ENCODE measurements at regions not wholly inside any gene's neighbourhood (a gene's known extent, or its start where the extent isn't known, plus 50 kb on each side); places are given as distances from the start of the nearest gene placed in this dataset.

- Histone ChIP-seq H3K4me1 (ENCODE audit: control extremely low read depth in 1 of 4, control insufficient read depth in 4 of 4, insufficient read depth in 4 of 4, low read length in 3 of 4) (no peaks in the 10 kb centered on the region), H3K9me3 (ENCODE audit: control extremely low read depth in 1 of 5, control insufficient read depth in 4 of 5, insufficient read depth in 2 of 5, low read depth in 1 of 5, low read length in 4 of 5) (no peaks in the 10 kb centered on the region), H3K27ac (ENCODE audit: insufficient read depth in 1 of 2, low read depth in 1 of 2, low read length in 2 of 2, poor library complexity in 1 of 2, severe bottlenecking in 2 of 2) (no peak overlapping the region), H3K36me3 (ENCODE audit: control insufficient read depth in 4 of 4, insufficient read depth in 4 of 4, low read length in 3 of 4) (no peaks in the 10 kb centered on the region), H3K4me3 (ENCODE audit: control insufficient read depth in 1 of 7, extremely low read depth in 1 of 7, insufficient read depth in 4 of 7, low read depth in 2 of 7, low read length in 6 of 7) (no peak overlapping the region), H3K27me3 (replicated peaks in 2 of 5; ENCODE audit: control insufficient read depth in 4 of 5, insufficient read depth in 5 of 5, low read length in 4 of 5) (no peaks in the 10 kb centered on the region)
- WGBS (ENCODE audit: insufficient coverage), result 85% methylated on average over 4 of the region's 4 CpGs
- ChIA-PET CTCF (no interaction called here), POLR2A (no interaction called here)
- no peak for DNase-seq
Observed at GRCh38 chr7:152986376-152986775, 226.8 kb downstream of the ACTR3B start.

- Histone ChIP-seq H3K36me3 (ENCODE audit: control insufficient read depth in 4 of 4, insufficient read depth in 4 of 4, low read length in 3 of 4) (no peaks in the 10 kb centered on the region), H3K4me1 (ENCODE audit: control extremely low read depth in 1 of 4, control insufficient read depth in 4 of 4, insufficient read depth in 4 of 4, low read length in 3 of 4) (no peaks in the 10 kb centered on the region), H3K27ac (ENCODE audit: insufficient read depth in 1 of 2, low read depth in 1 of 2, low read length in 2 of 2, poor library complexity in 1 of 2, severe bottlenecking in 2 of 2) (no peak overlapping the region), H3K9me3 (ENCODE audit: control extremely low read depth in 1 of 5, control insufficient read depth in 4 of 5, insufficient read depth in 2 of 5, low read depth in 1 of 5, low read length in 4 of 5) (no peaks in the 10 kb centered on the region), H3K4me3 (ENCODE audit: control insufficient read depth in 1 of 7, extremely low read depth in 1 of 7, insufficient read depth in 4 of 7, low read depth in 2 of 7, low read length in 6 of 7) (no peak overlapping the region), H3K27me3 (replicated peaks in 2 of 5; ENCODE audit: control insufficient read depth in 4 of 5, insufficient read depth in 5 of 5, low read length in 4 of 5) (no peaks in the 10 kb centered on the region)
- ChIA-PET POLR2A (no interaction called here), CTCF (no interaction called here)
- no CpG with 5 or more reads among the region's 2 CpGs for WGBS (ENCODE audit: insufficient coverage)
- DNase-seq, result no peak
Observed at GRCh38 chr7:152987656-152988055, 228.1 kb downstream of the ACTR3B start.

DNA sequence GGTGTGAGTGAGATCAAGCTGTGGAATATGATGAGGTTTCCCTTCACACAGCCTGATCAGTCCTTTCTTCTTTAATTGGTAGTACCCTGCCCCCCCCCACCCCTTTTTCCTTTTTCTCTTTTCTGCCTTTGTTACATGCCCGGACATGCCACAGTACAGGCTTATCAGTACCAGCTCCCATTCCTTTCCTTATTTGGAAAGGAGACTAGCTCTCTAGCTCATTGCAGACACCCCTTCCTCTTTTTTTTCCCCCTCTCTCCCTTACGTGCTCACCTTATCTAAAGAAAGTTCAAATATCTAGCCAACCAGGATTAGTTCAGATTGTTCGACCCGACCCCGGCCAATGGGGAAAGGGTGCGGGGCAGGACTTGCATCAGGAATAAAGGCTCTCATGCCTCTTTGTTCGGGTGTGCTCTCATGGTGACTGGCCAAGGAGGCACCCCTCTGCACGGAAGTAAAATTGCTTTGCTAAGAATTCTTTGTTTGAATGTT, 230.4 kb downstream of the ACTR3B start:
- WGBS (ENCODE audit: insufficient coverage), result 56% methylated on average over 7 of the region's 8 CpGs
- CTCF ChIA-PET, result no interaction called here

DNA sequence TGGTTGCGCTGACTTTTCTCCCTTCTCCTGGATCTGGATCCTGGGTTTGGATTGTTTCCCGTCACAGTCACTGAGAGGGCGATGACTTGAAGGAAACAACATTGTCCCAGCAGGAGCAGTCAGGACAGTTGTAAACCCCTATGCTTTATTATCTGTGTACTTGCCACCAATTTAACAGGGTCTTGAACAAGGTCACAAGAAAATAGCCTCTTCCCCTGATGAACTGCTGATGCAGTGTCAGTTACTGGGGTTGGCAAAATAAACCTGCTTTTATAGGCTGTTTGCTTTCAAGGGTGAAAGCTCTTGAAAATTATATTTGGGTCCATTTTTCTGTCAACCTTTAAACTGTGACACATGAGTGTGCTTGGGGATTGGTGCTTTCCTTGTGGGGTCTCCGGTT, 238.9 kb downstream of the ACTR3B start:
- H3K27me3 ChIP-seq (replicated peaks in 2 of 5; ENCODE audit: control insufficient read depth in 4 of 5, insufficient read depth in 5 of 5, low read length in 4 of 5), result no peaks in the 10 kb centered on the region
- no peak for DNase-seq
- ChIA-PET POLR2A (no interaction called here), CTCF (no interaction called here)
- WGBS (ENCODE audit: insufficient coverage), result 90% methylated on average over 3 of the region's 4 CpGs
- H3K9me3 ChIP-seq (ENCODE audit: control extremely low read depth in 1 of 5, control insufficient read depth in 4 of 5, insufficient read depth in 2 of 5, low read depth in 1 of 5, low read length in 4 of 5), result peaks cover 0 to 5% (median 2%) of the 10 kb centered on the region in 5 experiments
- H3K36me3 ChIP-seq (ENCODE audit: control insufficient read depth in 4 of 4, insufficient read depth in 4 of 4, low read length in 3 of 4), result no peaks in the 10 kb centered on the region
- no peak overlapping the region for H3K4me3 ChIP-seq (ENCODE audit: control insufficient read depth in 1 of 7, extremely low read depth in 1 of 7, insufficient read depth in 4 of 7, low read depth in 2 of 7, low read length in 6 of 7)
- H3K27ac ChIP-seq (ENCODE audit: insufficient read depth in 1 of 2, low read depth in 1 of 2, low read length in 2 of 2, poor library complexity in 1 of 2, severe bottlenecking in 2 of 2), result no peak overlapping the region
- H3K4me1 ChIP-seq (ENCODE audit: control extremely low read depth in 1 of 4, control insufficient read depth in 4 of 4, insufficient read depth in 4 of 4, low read length in 3 of 4), result no peaks in the 10 kb centered on the region

More for the DNA sequence above, 230.4 kb downstream of the ACTR3B start:
- Histone ChIP-seq H3K4me1 (ENCODE audit: control extremely low read depth in 1 of 4, control insufficient read depth in 4 of 4, insufficient read depth in 4 of 4, low read length in 3 of 4) (no peaks in the 10 kb centered on the region), H3K9me3 (ENCODE audit: control extremely low read depth in 1 of 5, control insufficient read depth in 4 of 5, insufficient read depth in 2 of 5, low read depth in 1 of 5, low read length in 4 of 5) (no peaks in the 10 kb centered on the region), H3K4me3 (ENCODE audit: control insufficient read depth in 1 of 7, extremely low read depth in 1 of 7, insufficient read depth in 4 of 7, low read depth in 2 of 7, low read length in 6 of 7) (no peak overlapping the region), H3K36me3 (ENCODE audit: control insufficient read depth in 4 of 4, insufficient read depth in 4 of 4, low read length in 3 of 4) (no peaks in the 10 kb centered on the region), H3K27me3 (replicated peaks in 2 of 5; ENCODE audit: control insufficient read depth in 4 of 5, insufficient read depth in 5 of 5, low read length in 4 of 5) (no peaks in the 10 kb centered on the region), H3K27ac (ENCODE audit: insufficient read depth in 1 of 2, low read depth in 1 of 2, low read length in 2 of 2, poor library complexity in 1 of 2, severe bottlenecking in 2 of 2) (no peak overlapping the region)
- POLR2A ChIA-PET, result no interaction called here
- DNase-seq, result no peak

GRCh38 chr7:153002115-153002514, 242.6 kb downstream of the ACTR3B start:
- POLR2A ChIA-PET, result no interaction called here
- Histone ChIP-seq H3K4me1 (ENCODE audit: control extremely low read depth in 1 of 4, control insufficient read depth in 4 of 4, insufficient read depth in 4 of 4, low read length in 3 of 4) (no peaks in the 10 kb centered on the region), H3K27me3 (replicated peaks in 2 of 5; ENCODE audit: control insufficient read depth in 4 of 5, insufficient read depth in 5 of 5, low read length in 4 of 5) (no peaks in the 10 kb centered on the region), H3K4me3 (ENCODE audit: control insufficient read depth in 1 of 7, extremely low read depth in 1 of 7, insufficient read depth in 4 of 7, low read depth in 2 of 7, low read length in 6 of 7) (no peak overlapping the region), H3K9me3 (ENCODE audit: control extremely low read depth in 1 of 5, control insufficient read depth in 4 of 5, insufficient read depth in 2 of 5, low read depth in 1 of 5, low read length in 4 of 5) (peaks cover 0 to 5% (median 2%) of the 10 kb centered on the region in 5 experiments), H3K27ac (ENCODE audit: insufficient read depth in 1 of 2, low read depth in 1 of 2, low read length in 2 of 2, poor library complexity in 1 of 2, severe bottlenecking in 2 of 2) (no peak overlapping the region), H3K36me3 (ENCODE audit: control insufficient read depth in 4 of 4, insufficient read depth in 4 of 4, low read length in 3 of 4) (no peaks in the 10 kb centered on the region)
- no CpG with 5 or more reads among the region's 1 CpG for WGBS (ENCODE audit: insufficient coverage)
- CTCF ChIA-PET, result no interaction called here
- DNase-seq, result no peak

GRCh38 chr7:153002572-153002971, 243.0 kb downstream of the ACTR3B start:
- Histone ChIP-seq H3K27ac (ENCODE audit: insufficient read depth in 1 of 2, low read depth in 1 of 2, low read length in 2 of 2, poor library complexity in 1 of 2, severe bottlenecking in 2 of 2) (no peak overlapping the region), H3K27me3 (replicated peaks in 2 of 5; ENCODE audit: control insufficient read depth in 4 of 5, insufficient read depth in 5 of 5, low read length in 4 of 5) (no peaks in the 10 kb centered on the region), H3K36me3 (ENCODE audit: control insufficient read depth in 4 of 4, insufficient read depth in 4 of 4, low read length in 3 of 4) (no peaks in the 10 kb centered on the region), H3K9me3 (ENCODE audit: control extremely low read depth in 1 of 5, control insufficient read depth in 4 of 5, insufficient read depth in 2 of 5, low read depth in 1 of 5, low read length in 4 of 5) (peaks cover 0 to 5% (median 2%) of the 10 kb centered on the region in 5 experiments), H3K4me3 (ENCODE audit: control insufficient read depth in 1 of 7, extremely low read depth in 1 of 7, insufficient read depth in 4 of 7, low read depth in 2 of 7, low read length in 6 of 7) (no peak overlapping the region), H3K4me1 (ENCODE audit: control extremely low read depth in 1 of 4, control insufficient read depth in 4 of 4, insufficient read depth in 4 of 4, low read length in 3 of 4) (no peaks in the 10 kb centered on the region)
- no peak for DNase-seq
- 100% methylated on average over 1 of the region's 5 CpGs for WGBS (ENCODE audit: insufficient coverage)
- CTCF ChIA-PET, result no interaction called here
- POLR2A ChIA-PET, result no interaction called here

DNA sequence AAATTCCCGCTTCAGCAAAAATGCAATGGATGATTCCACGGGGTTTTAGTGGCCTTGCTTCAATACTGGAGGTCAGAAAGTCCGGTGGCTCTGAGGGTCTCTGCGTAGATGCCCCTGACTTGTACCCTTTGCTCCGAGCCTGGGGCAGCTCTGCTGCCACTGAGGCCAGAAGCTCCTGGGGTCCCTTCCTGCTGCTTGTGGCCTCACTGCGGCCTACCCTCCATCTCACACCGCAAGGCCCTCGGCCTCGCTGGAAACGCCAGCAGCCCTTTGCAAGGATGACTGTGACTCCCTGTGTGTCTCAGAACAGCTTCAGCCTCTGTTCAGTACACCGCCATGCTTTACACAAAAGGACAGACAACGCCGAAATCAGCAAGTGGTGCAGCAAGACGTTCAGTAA, 244.8 kb downstream of the ACTR3B start:
- Histone ChIP-seq H3K36me3 (ENCODE audit: control insufficient read depth in 4 of 4, insufficient read depth in 4 of 4, low read length in 3 of 4) (no peaks in the 10 kb centered on the region), H3K27ac (ENCODE audit: insufficient read depth in 1 of 2, low read depth in 1 of 2, low read length in 2 of 2, poor library complexity in 1 of 2, severe bottlenecking in 2 of 2) (no peak overlapping the region), H3K4me1 (ENCODE audit: control extremely low read depth in 1 of 4, control insufficient read depth in 4 of 4, insufficient read depth in 4 of 4, low read length in 3 of 4) (no peaks in the 10 kb centered on the region), H3K4me3 (ENCODE audit: control insufficient read depth in 1 of 7, extremely low read depth in 1 of 7, insufficient read depth in 4 of 7, low read depth in 2 of 7, low read length in 6 of 7) (no peak overlapping the region), H3K9me3 (ENCODE audit: control extremely low read depth in 1 of 5, control insufficient read depth in 4 of 5, insufficient read depth in 2 of 5, low read depth in 1 of 5, low read length in 4 of 5) (peaks cover 0 to 5% (median 2%) of the 10 kb centered on the region in 5 experiments), H3K27me3 (replicated peaks in 2 of 5; ENCODE audit: control insufficient read depth in 4 of 5, insufficient read depth in 5 of 5, low read length in 4 of 5) (no peaks in the 10 kb centered on the region)
- WGBS (ENCODE audit: insufficient coverage), result 91% methylated on average over 14 of the region's 14 CpGs
- ChIA-PET CTCF (no interaction called here), POLR2A (no interaction called here)
- DNase-seq, result no peak

Measured in common myeloid progenitor, CD34-positive (primary cell).